ENCODE measurements at regions not wholly inside any gene's neighbourhood (a gene's known extent, or its start where the extent isn't known, plus 50 kb on each side); places are given as distances from the start of the nearest gene placed in this dataset.
"Not testable (repeated sequence)": the region's sequence is repeated elsewhere in the genome, so short reads cannot be mapped to it uniquely, and the experiment has no call there.

- DNase-seq = no peak
These were observed 79.6 kb downstream of the RSPH3 start for GRCh38 chr6:158920311-158920905.

GRCh38 chr6:158919865-158920264 lies 80.1 kb downstream of the RSPH3 start:
- DNase-seq = no peak

- DNase-seq = no peak
These were observed 83.4 kb downstream of the RSPH3 start for GRCh38 chr6:158916617-158917016.

- no peak for DNase-seq
These were observed 85.1 kb downstream of the RSPH3 start for GRCh38 chr6:158914923-158915322.

- DNase-seq = no peak
These were observed 86.4 kb downstream of the RSPH3 start for GRCh38 chr6:158913580-158913979.

GRCh38 chr6:158912655-158913054 lies 87.3 kb downstream of the RSPH3 start:
- no peak for DNase-seq

GRCh38 chr6:158911746-158912480 lies 88.1 kb downstream of the RSPH3 start:
- peak; percentile 10 for DNase-seq

- peak; percentile 35 for DNase-seq
These were observed 89.2 kb downstream of the RSPH3 start for GRCh38 chr6:158910484-158911440.

- no peak for DNase-seq
These were observed 90.1 kb downstream of the RSPH3 start for GRCh38 chr6:158909938-158910337.

GRCh38 chr6:158908606-158909005 lies 89.4 kb upstream of the EZR start:
- no peak for DNase-seq

- DNase-seq = no peak
These were observed 88.8 kb upstream of the EZR start for GRCh38 chr6:158907931-158908330.

- no peak for DNase-seq
These were observed 87.8 kb upstream of the EZR start for GRCh38 chr6:158906926-158907325.

GRCh38 chr6:158905277-158905676 lies 86.1 kb upstream of the EZR start:
- DNase-seq = no peak

GRCh38 chr6:158903801-158904200 lies 84.6 kb upstream of the EZR start:
- DNase-seq = no peak

GRCh38 chr6:158900663-158901312 lies 81.6 kb upstream of the EZR start:
- no peak for DNase-seq

GRCh38 chr6:158897236-158897635 lies 78.1 kb upstream of the EZR start:
- no peak for DNase-seq

- no peak for DNase-seq
These were observed 76.5 kb upstream of the EZR start for GRCh38 chr6:158895661-158896060.

GRCh38 chr6:158894193-158894592 lies 75.0 kb upstream of the EZR start:
- DNase-seq = no peak

GRCh38 chr6:158892266-158892665 lies 73.1 kb upstream of the EZR start:
- no peak for DNase-seq

GRCh38 chr6:158891560-158891959 lies 72.4 kb upstream of the EZR start:
- DNase-seq = not testable (repeated sequence)

GRCh38 chr6:158888171-158888570 lies 69.0 kb upstream of the EZR start:
- DNase-seq = not testable (repeated sequence)

- DNase-seq = not testable (repeated sequence)
These were observed 67.3 kb upstream of the EZR start for GRCh38 chr6:158886346-158886977.

- not testable (repeated sequence) for DNase-seq
These were observed 62.7 kb upstream of the EZR start for GRCh38 chr6:158881884-158882283.
